Activated CD8-positive, alpha-beta T cell treated with anti-CD3 and anti-CD28 coated beads for 36 hours (primary cell): ENCODE measurements at regions not wholly inside any gene's neighbourhood (a gene's known extent, or its start where the extent isn't known, plus 50 kb on each side); places are given as distances from the start of the nearest gene placed in this dataset.

Source experiments
- ATAC-seq: fragments of 200-7000 bp; cut with Tn5 transposase; one replicate; pipeline ENCODE4 v1.10.0; 2021; ENCODE audit warnings: mild to moderate bottlenecking, moderate library complexity
- CTCF ChIA-PET: fragments of 350-600 bp; sonication (Branson Sonifier 250); formaldehyde crosslinking; loops from one replicate; lab custom pipeline; 2021; ENCODE audit warnings: antibody characterized with exemption; lab: Charles Lee
- POLR2A ChIA-PET: fragments of 350-600 bp; sonication (Branson Sonifier 250); formaldehyde crosslinking; loops from one replicate; lab custom pipeline; 2021; ENCODE audit warnings: antibody characterized with exemption; lab: Charles Lee
- DNase-seq: peaks from one replicate; pipeline ENCODE4 v3.0.0-alpha.2; 2020
- H3K27ac Mint-ChIP-seq: one replicate; pipeline ENCODE4 v1.8.0; 2021; ENCODE audit warnings: mild to moderate bottlenecking, mixed read lengths
- H3K27me3 Mint-ChIP-seq: one replicate; pipeline ENCODE4 v1.8.0; 2021; ENCODE audit warnings: mixed read lengths
- H3K36me3 Mint-ChIP-seq: one replicate; pipeline ENCODE4 v1.8.0; 2021; ENCODE audit warnings: low read depth, mixed read lengths
- H3K4me1 Mint-ChIP-seq: one replicate; pipeline ENCODE4 v1.8.0; 2021; ENCODE audit warnings: low read depth, mixed read lengths
- H3K4me3 Mint-ChIP-seq: one replicate; pipeline ENCODE4 v1.8.0; 2021; ENCODE audit warnings: mild to moderate bottlenecking, moderate library complexity, mixed read lengths
- H3K9me3 Mint-ChIP-seq: one replicate; pipeline ENCODE4 v1.8.0; 2021; ENCODE audit warnings: mixed read lengths
- intact Hi-C: fragments of 100-400 bp; cut with micrococcal nuclease; formaldehyde crosslinking; loops from one replicate; pipeline ENCODE4 v1.10.0; 2022
- TF ChIP-seq, protein P1 (sequence below): fragments of 200-600 bp; IDR thresholded peaks from one replicate; pipeline ENCODE4 v1.8.0; 2022; ENCODE audit warnings: antibody characterized with exemption, mild to moderate bottlenecking

DNA sequence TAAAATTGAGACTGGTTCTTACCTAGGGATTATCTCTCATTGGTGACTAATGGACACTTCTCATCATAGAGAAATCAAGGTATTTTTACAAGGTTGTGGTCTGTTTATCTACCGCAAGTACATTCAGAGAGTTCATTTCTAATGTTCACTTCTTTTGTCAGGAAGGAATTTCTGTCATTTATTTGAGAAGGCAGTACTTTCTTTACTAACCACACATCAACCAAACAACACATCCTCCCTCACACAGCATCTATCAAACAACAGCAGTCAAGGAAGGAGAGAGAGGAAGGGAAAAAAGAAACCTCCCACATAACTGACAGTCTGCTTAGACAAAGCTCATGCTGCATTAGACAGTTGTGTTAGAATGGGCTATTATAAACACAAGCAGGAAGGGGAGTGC, 182.3 kb upstream of the KLF12 start:
- peak; percentile 56 for ATAC-seq
- Mint-ChIP-seq H3K36me3 (peaks cover 2% of the 10 kb centered on the region), H3K4me1 (peaks cover 8% of the 10 kb centered on the region), H3K27ac (no peak overlapping the region), H3K27me3 (no peaks in the 10 kb centered on the region), H3K4me3 (no peak overlapping the region), H3K9me3 (peaks cover 9% of the 10 kb centered on the region)
- intact Hi-C loops: no loop called here
- POLR2A ChIA-PET: interaction anchor here (0.6 to 1.0 kb wide), 2 partner anchors 13 to 31 kb away, joined by 3 to 4 read pairs; no protein-coding TSS in a partner anchor
- TF ChIP-seq, protein P1, sequence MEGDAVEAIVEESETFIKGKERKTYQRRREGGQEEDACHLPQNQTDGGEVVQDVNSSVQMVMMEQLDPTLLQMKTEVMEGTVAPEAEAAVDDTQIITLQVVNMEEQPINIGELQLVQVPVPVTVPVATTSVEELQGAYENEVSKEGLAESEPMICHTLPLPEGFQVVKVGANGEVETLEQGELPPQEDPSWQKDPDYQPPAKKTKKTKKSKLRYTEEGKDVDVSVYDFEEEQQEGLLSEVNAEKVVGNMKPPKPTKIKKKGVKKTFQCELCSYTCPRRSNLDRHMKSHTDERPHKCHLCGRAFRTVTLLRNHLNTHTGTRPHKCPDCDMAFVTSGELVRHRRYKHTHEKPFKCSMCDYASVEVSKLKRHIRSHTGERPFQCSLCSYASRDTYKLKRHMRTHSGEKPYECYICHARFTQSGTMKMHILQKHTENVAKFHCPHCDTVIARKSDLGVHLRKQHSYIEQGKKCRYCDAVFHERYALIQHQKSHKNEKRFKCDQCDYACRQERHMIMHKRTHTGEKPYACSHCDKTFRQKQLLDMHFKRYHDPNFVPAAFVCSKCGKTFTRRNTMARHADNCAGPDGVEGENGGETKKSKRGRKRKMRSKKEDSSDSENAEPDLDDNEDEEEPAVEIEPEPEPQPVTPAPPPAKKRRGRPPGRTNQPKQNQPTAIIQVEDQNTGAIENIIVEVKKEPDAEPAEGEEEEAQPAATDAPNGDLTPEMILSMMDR: no peak
- CTCF ChIA-PET: interaction anchor here (0.7 to 2.1 kb wide), 3 partner anchors 13 to 29 kb away, joined by 3 to 6 read pairs (median 6); no protein-coding TSS in a partner anchor
- no peak for DNase-seq

DNA sequence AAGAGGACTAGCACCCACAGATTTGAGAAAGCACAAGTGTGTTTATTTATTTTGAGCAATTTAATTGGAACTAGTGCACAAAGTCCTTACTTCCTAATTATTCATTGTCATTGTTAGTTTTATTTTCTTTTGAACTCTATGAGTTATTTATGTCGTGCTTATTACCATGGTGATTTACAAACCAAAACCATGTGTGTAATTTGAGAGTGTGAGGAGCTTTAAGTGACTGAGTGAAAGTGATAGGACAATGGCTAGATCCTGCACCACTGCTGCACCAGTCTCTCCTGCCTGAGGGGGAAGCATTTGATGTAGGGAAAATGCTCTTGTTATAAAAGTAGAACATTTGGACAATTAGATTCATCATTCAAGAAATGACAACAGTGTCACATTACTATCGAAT, 172.3 kb upstream of the KLF12 start:
- ChIA-PET CTCF (interaction anchor here (1.0 to 2.5 kb wide), 2 partner anchors 12 to 17 kb away, joined by 4 to 7 read pairs; no protein-coding TSS in a partner anchor), POLR2A (interaction anchor here (0.6 kb wide), 1 partner anchor 442 kb away, joined by 3 read pairs; no protein-coding TSS in a partner anchor)
- H3K9me3 Mint-ChIP-seq: no peaks in the 10 kb centered on the region
- no peaks in the 10 kb centered on the region for H3K27me3 Mint-ChIP-seq
- no peak overlapping the region for H3K4me3 Mint-ChIP-seq
- DNase-seq: no peak
- H3K27ac Mint-ChIP-seq: no peak overlapping the region
- peaks cover 4% of the 10 kb centered on the region for H3K36me3 Mint-ChIP-seq
- H3K4me1 Mint-ChIP-seq: peaks cover 11% of the 10 kb centered on the region
- TF ChIP-seq, protein P1: no peak
- intact Hi-C loops: no loop called here
- peak; percentile 77 for ATAC-seq

DNA sequence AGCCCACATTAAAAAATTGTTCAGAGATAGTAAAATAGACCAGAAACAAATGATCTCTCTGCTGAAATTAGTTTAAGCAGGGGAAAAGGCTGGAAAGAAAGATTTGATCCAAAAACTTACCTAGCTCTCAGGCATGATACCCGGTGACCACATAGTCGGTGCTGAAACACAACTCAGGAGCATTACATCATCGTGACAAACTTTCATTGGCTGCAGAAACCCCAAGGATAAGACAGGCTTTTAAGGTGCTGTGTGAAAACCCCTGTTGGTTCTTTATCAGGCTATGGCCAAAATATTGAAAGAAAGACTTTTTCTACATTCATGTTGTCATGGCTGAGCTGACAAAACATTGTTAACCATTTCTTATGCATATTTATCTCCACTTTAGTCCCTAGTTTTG, 171.7 kb upstream of the KLF12 start:
- Mint-ChIP-seq H3K27ac (no peak overlapping the region), H3K9me3 (no peaks in the 10 kb centered on the region), H3K4me1 (peaks cover 13% of the 10 kb centered on the region), H3K4me3 (no peak overlapping the region), H3K27me3 (no peaks in the 10 kb centered on the region), H3K36me3 (peaks cover 4% of the 10 kb centered on the region)
- TF ChIP-seq, protein P1: no peak
- ATAC-seq (peak; percentile 59), DNase-seq (no peak)
- ChIA-PET POLR2A (interaction anchor here (0.6 kb wide), 1 partner anchor 441 kb away, joined by 3 read pairs; no protein-coding TSS in a partner anchor), CTCF (interaction anchor here (1.0 to 2.5 kb wide), 2 partner anchors 13 to 17 kb away, joined by 4 to 7 read pairs; no protein-coding TSS in a partner anchor)
- intact Hi-C loops: no loop called here

DNA sequence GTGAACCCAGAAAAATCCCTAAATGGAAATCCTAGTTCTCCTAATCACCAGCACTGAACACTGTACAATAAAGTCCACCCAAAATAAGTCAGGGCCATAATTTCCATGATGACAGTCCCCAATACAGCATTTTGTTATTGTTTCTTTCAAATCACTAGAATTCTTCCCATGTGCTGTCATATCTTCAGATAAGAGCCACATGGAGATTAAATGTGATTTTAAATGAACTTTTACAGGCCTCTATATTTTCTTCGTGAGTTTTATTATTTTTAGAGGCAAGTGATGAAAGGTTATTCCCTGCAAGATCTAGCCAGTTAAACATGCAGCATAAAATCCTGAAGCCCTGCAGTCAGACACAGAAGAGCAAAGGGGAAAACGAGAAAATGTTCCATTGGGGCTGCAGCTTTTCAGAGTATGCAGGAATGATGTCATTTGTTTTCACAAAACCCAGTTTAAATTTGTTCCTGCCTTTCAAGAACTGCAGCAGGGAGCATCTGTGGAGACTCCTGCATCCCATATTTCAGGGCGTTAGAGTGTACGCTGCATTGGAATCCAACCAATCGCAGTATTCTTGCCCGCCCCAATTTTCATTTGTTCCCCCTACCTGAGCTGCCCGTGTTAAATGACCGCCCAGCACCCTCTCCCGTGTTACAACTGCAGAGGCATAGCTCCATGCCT, 167.2 kb upstream of the KLF12 start:
- ATAC-seq: no peak
- TF ChIP-seq, protein P1: no peak
- Mint-ChIP-seq H3K4me1 (peaks cover 5% of the 10 kb centered on the region), H3K36me3 (peaks cover 5% of the 10 kb centered on the region), H3K9me3 (no peaks in the 10 kb centered on the region), H3K4me3 (no peak overlapping the region), H3K27me3 (no peaks in the 10 kb centered on the region), H3K27ac (no peak overlapping the region)
- intact Hi-C loops: no loop called here
- no peak for DNase-seq
- CTCF ChIA-PET: interaction anchor here (1.2 to 1.3 kb wide), 2 partner anchors 13 to 15 kb away, joined by 3 to 5 read pairs; no protein-coding TSS in a partner anchor
- POLR2A ChIA-PET: no interaction called here

DNA sequence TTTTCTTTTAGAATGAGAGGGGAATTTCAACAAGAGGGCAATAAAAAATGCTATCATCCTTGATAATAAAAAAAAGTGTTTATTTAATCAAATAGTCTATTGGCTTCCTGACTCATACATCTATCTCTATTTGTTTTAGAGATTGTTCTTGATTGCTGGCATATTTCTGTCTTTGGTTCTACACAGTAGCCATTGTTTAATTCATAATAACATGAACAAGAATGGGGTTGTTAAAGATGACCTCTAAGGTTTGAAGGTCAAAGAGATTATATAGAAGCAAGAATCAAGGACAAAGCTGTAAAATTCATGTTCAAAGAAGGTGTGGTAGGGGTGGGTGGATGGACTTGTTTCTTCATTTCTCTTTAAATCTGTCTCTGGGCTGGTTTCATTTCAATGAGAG, 166.0 kb upstream of the KLF12 start:
- Mint-ChIP-seq H3K9me3 (no peaks in the 10 kb centered on the region), H3K36me3 (peaks cover 5% of the 10 kb centered on the region), H3K27me3 (no peaks in the 10 kb centered on the region), H3K27ac (no peak overlapping the region), H3K4me3 (no peak overlapping the region), H3K4me1 (peaks cover 2% of the 10 kb centered on the region)
- TF ChIP-seq, protein P1: no peak
- no peak for ATAC-seq
- CTCF ChIA-PET: interaction anchor here (1.2 to 1.3 kb wide), 2 partner anchors 12 to 13 kb away, joined by 3 to 5 read pairs; no protein-coding TSS in a partner anchor
- POLR2A ChIA-PET: no interaction called here
- intact Hi-C loops: no loop called here
- DNase-seq: no peak
